Trophoblast cell (in vitro differentiated cells and primary cell): ENCODE measurements at regions not wholly inside any gene's neighbourhood (a gene's known extent, or its start where the extent isn't known, plus 50 kb on each side); places are given as distances from the start of the nearest gene placed in this dataset.

Experiments used
- DNase-seq, 2 donors: peaks; one replicate each; pipeline ENCODE4 v3.0.0-alpha.2; 2016
- H2AFZ ChIP-seq: 2 replicates; pipeline ENCODE4 v1.6.1; 2013; ENCODE audit warnings: low read length, moderate library complexity, mild to moderate bottlenecking; ENCODE audit not compliant: insufficient read depth, poor library complexity
- H2AK5ac ChIP-seq: 2 replicates; pipeline ENCODE4 v1.6.1; 2013; ENCODE audit warnings: mild to moderate bottlenecking, low read length
- H2BK120ac ChIP-seq: 2 replicates; pipeline ENCODE4 v1.6.1; 2013; ENCODE audit warnings: low read length, mild to moderate bottlenecking, moderate library complexity; ENCODE audit not compliant: insufficient read depth, poor library complexity
- H2BK12ac ChIP-seq: 2 replicates; pipeline ENCODE4 v1.6.1; 2013; ENCODE audit warnings: mild to moderate bottlenecking, low read length, moderate library complexity
- H2BK5ac ChIP-seq: 2 replicates; pipeline ENCODE4 v1.6.1; 2013; ENCODE audit warnings: low read length, low read depth, moderate library complexity, mild to moderate bottlenecking; ENCODE audit not compliant: poor library complexity
- H3K14ac ChIP-seq: 2 replicates; pipeline ENCODE4 v1.6.1; 2013; ENCODE audit warnings: mild to moderate bottlenecking, low read length
- H3K18ac ChIP-seq: 2 replicates; pipeline ENCODE4 v1.6.1; 2013; ENCODE audit warnings: mild to moderate bottlenecking, low read length
- H3K23ac ChIP-seq: 2 replicates; pipeline ENCODE4 v1.6.1; 2013; ENCODE audit warnings: low read length
- H3K27ac ChIP-seq: 2 replicates; pipeline ENCODE4 v1.5.1; 2013; ENCODE audit warnings: low read depth, mild to moderate bottlenecking, inconsistent platforms, low read length, moderate library complexity
- H3K27me3 ChIP-seq: 2 replicates; pipeline ENCODE4 v1.6.1; 2013; ENCODE audit warnings: inconsistent platforms, mild to moderate bottlenecking, low read length, moderate library complexity; ENCODE audit not compliant: insufficient read depth
- H3K36me3 ChIP-seq, 2 experiments: 1 replicate in 1 of 2; 2 replicates in 1 of 2; pipeline ENCODE4 v1.6.1; 2013; ENCODE audit warnings: low read length in 2 of 2, mild to moderate bottlenecking in 2 of 2, moderate library complexity in 1 of 2; ENCODE audit not compliant: insufficient read depth in 2 of 2, control insufficient read depth in 1 of 2
- H3K4ac ChIP-seq: 2 replicates; pipeline ENCODE4 v1.6.1; 2013; ENCODE audit warnings: low read depth, mild to moderate bottlenecking, low read length, moderate library complexity
- H3K4me1 ChIP-seq, 2 experiments: 1 replicate in 1 of 2; 2 replicates in 1 of 2; pipeline ENCODE4 v1.6.1; 2013; ENCODE audit warnings: low read length in 2 of 2, mild to moderate bottlenecking in 2 of 2, moderate library complexity in 1 of 2; ENCODE audit not compliant: insufficient read depth in 2 of 2, control insufficient read depth in 1 of 2
- H3K4me2 ChIP-seq: 2 replicates; pipeline ENCODE4 v1.6.1; 2013; ENCODE audit warnings: inconsistent platforms, mild to moderate bottlenecking, low read length, moderate library complexity
- H3K4me3 ChIP-seq: 2 replicates; pipeline ENCODE4 v1.5.1; 2013; ENCODE audit warnings: mild to moderate bottlenecking, low read depth, low read length, inconsistent platforms
- H3K79me1 ChIP-seq: one replicate; pipeline ENCODE4 v1.6.1; 2013; ENCODE audit warnings: low read length
- H3K79me2 ChIP-seq: 2 replicates; pipeline ENCODE4 v1.6.1; 2013; ENCODE audit warnings: low read length, mild to moderate bottlenecking; ENCODE audit not compliant: control insufficient read depth, insufficient read depth, poor library complexity
- H3K9ac ChIP-seq: 2 replicates; pipeline ENCODE4 v1.6.1; 2013; ENCODE audit warnings: mild to moderate bottlenecking, low read length
- H3K9me3 ChIP-seq: 2 replicates; pipeline ENCODE4 v1.6.1; 2013; ENCODE audit warnings: low read depth, mild to moderate bottlenecking, control low read depth, inconsistent platforms, low read length; ENCODE audit not compliant: insufficient read depth
- H4K12ac ChIP-seq: 2 replicates; pipeline ENCODE4 v1.6.1; 2013; ENCODE audit warnings: low read depth, mild to moderate bottlenecking, low read length, moderate library complexity
- H4K8ac ChIP-seq: 2 replicates; pipeline ENCODE4 v1.6.1; 2013; ENCODE audit warnings: low read depth, mild to moderate bottlenecking, low read length, moderate library complexity
- H4K91ac ChIP-seq: one replicate; pipeline ENCODE4 v1.6.1; 2013; ENCODE audit warnings: low read depth, mild to moderate bottlenecking, low read length, moderate library complexity
- WGBS: extraction: QIAGEN DNeasy Blood & Tissue Kit; methylation state at CpG from one replicate; pipeline ENCODE4 v1.1.7; 2013; ENCODE audit warnings: missing lambda C conversion rate; ENCODE audit not compliant: insufficient read length, insufficient coverage; ENCODE audit errors: extremely low coverage; 5-methylcytosine and 5-hydroxymethylcytosine counted together

DNA sequence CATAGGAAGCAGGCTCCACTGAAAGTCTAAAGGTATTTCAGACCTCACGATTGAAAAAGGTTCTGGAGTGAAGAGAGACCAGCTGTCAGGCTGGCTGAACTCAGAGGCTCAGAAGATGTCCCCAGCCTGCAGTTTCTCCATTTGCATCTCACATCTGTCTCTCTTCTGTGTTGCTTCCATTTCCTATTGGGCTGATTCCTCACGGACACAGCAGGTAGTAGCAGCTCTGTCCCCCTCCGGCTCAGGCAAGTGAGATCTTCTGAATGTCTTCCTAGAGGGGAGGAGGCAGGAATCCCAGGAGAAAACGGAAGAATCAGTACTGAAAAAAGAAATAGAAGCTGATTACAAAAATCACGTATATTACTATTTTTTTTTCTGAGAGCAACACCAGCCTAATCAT lies 274.1 kb upstream of the COBL start:
- WGBS, result no CpG with 5 or more reads among the region's 5 CpGs
- no peak overlapping the region for H4K8ac ChIP-seq
- H3K4me1 ChIP-seq, result no peaks in the 10 kb centered on the region
- H2AFZ ChIP-seq, result no peak overlapping the region
- H2BK12ac ChIP-seq, result no peak overlapping the region
- no peak overlapping the region for H3K27ac ChIP-seq
- no peak overlapping the region for H3K4me3 ChIP-seq
- H3K36me3 ChIP-seq, result no peaks in the 10 kb centered on the region
- no peaks in the 10 kb centered on the region for H3K79me2 ChIP-seq
- H3K23ac ChIP-seq, result no peak overlapping the region
- H3K4ac ChIP-seq, result no peak overlapping the region
- no peak overlapping the region for H3K14ac ChIP-seq
- H3K18ac ChIP-seq, result no peak overlapping the region
- DNase-seq, result no peak
- no peak overlapping the region for H2BK5ac ChIP-seq
- no peak overlapping the region for H3K4me2 ChIP-seq
- no peak overlapping the region for H4K12ac ChIP-seq
- H3K9me3 ChIP-seq, result peaks cover 3% of the 10 kb centered on the region
- no peaks in the 10 kb centered on the region for H3K27me3 ChIP-seq
- H3K9ac ChIP-seq, result no peak overlapping the region
- no peak overlapping the region for H4K91ac ChIP-seq
- no peak overlapping the region for H2BK120ac ChIP-seq
- H3K79me1 ChIP-seq, result no peaks in the 10 kb centered on the region
- no peak overlapping the region for H2AK5ac ChIP-seq

DNA sequence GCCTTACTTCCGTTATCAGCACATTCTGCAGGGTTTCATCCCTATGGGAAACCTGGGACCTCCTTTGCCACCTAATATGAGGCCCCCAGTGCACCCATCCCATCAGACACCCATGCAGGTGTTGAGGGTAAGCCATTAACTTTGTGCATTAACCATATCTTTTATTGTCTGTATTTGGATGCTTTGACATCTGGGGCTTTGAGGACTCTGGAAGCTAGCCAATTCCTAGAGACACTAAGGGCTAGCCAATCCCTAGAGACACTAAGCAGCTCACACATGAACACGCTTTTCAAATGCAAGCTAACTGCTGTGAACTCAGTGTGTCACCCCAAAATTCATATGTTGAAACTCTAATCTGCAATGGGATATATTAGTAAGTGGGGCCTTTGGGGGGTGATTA lies 272.5 kb upstream of the COBL start:
- Histone ChIP-seq H3K79me1 (no peaks in the 10 kb centered on the region), H4K12ac (no peak overlapping the region), H2AFZ (no peak overlapping the region), H2BK120ac (no peak overlapping the region), H2AK5ac (no peak overlapping the region), H2BK5ac (no peak overlapping the region), H3K9ac (no peak overlapping the region), H3K14ac (no peak overlapping the region), H3K4ac (no peak overlapping the region), H4K91ac (no peak overlapping the region), H3K27ac (no peak overlapping the region), H3K36me3 (no peaks in the 10 kb centered on the region), H3K27me3 (no peaks in the 10 kb centered on the region), H3K79me2 (no peaks in the 10 kb centered on the region), H3K9me3 (peaks cover 5% of the 10 kb centered on the region), H2BK12ac (no peak overlapping the region), H3K4me1 (no peaks in the 10 kb centered on the region), H3K4me2 (no peak overlapping the region), H3K23ac (no peak overlapping the region), H3K4me3 (no peak overlapping the region), H4K8ac (no peak overlapping the region), H3K18ac (no peak overlapping the region)
- no CpG with 5 or more reads among the region's 2 CpGs for WGBS
- DNase-seq, result no peak

DNA sequence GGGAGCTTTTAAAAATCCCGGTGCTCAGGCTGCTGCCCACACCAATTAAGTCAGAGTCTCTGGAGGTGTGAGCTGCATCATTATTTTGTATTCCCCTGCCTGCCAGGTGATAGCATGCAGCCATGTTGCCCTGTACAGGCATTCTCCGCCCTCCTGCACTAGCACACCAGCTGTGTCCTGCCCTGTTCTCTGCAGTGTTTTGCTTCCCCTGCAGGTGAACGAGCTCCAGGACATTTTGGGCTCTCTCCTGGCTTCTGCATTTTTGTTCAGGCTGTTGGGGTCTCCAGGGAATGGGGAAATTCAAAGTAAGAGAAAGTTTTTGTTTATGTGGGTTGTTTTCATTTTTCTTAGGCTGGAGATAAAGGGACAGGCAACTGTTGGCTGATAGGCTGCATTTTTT lies 271.0 kb upstream of the COBL start:
- WGBS, result no CpG with 5 or more reads among the region's 3 CpGs
- Histone ChIP-seq H2AK5ac (no peak overlapping the region), H3K9me3 (peaks cover 5% of the 10 kb centered on the region), H3K27me3 (no peaks in the 10 kb centered on the region), H2AFZ (no peak overlapping the region), H3K4me1 (no peaks in the 10 kb centered on the region), H3K18ac (no peak overlapping the region), H2BK120ac (no peak overlapping the region), H4K91ac (no peak overlapping the region), H2BK5ac (no peak overlapping the region), H3K9ac (no peak overlapping the region), H4K12ac (no peak overlapping the region), H3K27ac (no peak overlapping the region), H3K4me3 (no peak overlapping the region), H4K8ac (no peak overlapping the region), H2BK12ac (no peak overlapping the region), H3K79me2 (no peaks in the 10 kb centered on the region), H3K14ac (no peak overlapping the region), H3K4me2 (no peak overlapping the region), H3K23ac (no peak overlapping the region), H3K4ac (no peak overlapping the region), H3K36me3 (no peaks in the 10 kb centered on the region), H3K79me1 (no peaks in the 10 kb centered on the region)
- no peak for DNase-seq

DNA sequence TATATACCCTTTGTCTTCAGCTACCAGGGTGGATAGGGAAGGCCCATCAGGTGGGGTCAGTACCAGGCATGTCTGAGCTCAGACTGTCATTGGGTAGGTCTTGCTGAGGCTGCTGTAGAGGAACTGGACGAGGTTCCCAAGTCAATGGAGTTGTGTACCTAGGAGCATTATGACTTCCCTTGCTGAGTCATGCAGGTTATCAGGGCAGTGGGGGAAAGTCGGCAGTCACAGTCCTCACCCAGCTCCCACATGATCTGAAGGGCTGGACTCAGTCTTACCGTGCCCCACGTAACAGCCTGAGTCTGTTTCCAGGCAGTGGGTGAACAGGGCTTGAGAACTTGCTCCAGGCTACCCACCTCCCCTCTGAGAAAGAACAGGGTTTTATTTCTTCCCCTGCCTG lies 260.8 kb upstream of the COBL start:
- no CpG with 5 or more reads among the region's 4 CpGs for WGBS
- H3K27ac ChIP-seq, result no peak overlapping the region
- no peak for DNase-seq

More for the DNA sequence above, 260.8 kb upstream of the COBL start:
- no peak overlapping the region for H2BK5ac ChIP-seq
- no peak overlapping the region for H4K91ac ChIP-seq
- no peak overlapping the region for H2BK120ac ChIP-seq
- H3K4me1 ChIP-seq, result no peaks in the 10 kb centered on the region
- no peak overlapping the region for H3K4ac ChIP-seq
- H3K79me2 ChIP-seq, result no peaks in the 10 kb centered on the region
- no peak overlapping the region for H4K8ac ChIP-seq
- no peak overlapping the region for H3K18ac ChIP-seq
- no peaks in the 10 kb centered on the region for H3K36me3 ChIP-seq
- H3K79me1 ChIP-seq, result no peaks in the 10 kb centered on the region
- no peak overlapping the region for H4K12ac ChIP-seq
- H3K14ac ChIP-seq, result no peak overlapping the region
- H2BK12ac ChIP-seq, result no peak overlapping the region
- no peak overlapping the region for H3K23ac ChIP-seq
- no peak overlapping the region for H3K4me2 ChIP-seq
- H2AFZ ChIP-seq, result no peak overlapping the region
- H2AK5ac ChIP-seq, result no peak overlapping the region
- no peak overlapping the region for H3K4me3 ChIP-seq
- peaks cover 2% of the 10 kb centered on the region for H3K9me3 ChIP-seq
- no peaks in the 10 kb centered on the region for H3K27me3 ChIP-seq
- H3K9ac ChIP-seq, result no peak overlapping the region
